ENCODE measurements at regions not wholly inside any gene's neighbourhood (a gene's known extent, or its start where the extent isn't known, plus 50 kb on each side); places are given as distances from the start of the nearest gene placed in this dataset.

DNA sequence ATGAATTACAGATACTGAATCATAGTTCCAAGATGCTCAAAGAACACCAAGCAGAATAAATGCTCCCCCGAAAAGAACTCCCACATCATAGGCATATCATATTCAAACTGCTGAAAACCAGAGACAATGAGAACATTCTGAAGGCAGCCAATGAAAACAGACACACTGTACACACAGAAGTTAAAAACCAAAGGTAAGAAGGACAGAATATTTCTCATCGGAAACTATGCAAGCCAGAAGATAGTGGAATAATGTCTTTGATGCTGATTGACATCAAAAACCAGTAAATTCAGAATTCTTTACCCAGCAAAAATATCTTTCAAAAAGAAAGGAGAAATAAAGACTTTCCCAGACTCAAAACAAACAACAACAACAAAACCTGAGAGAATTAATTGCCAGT, 73.8 kb upstream of the IRX5 start:
- Histone ChIP-seq H4K91ac (ENCODE audit: low read depth, low read length) (no peak overlapping the region), H2BK120ac (ENCODE audit: insufficient read depth, low read length, poor library complexity) (no peak overlapping the region), H3K4me2 (ENCODE audit: low read length) (no peak overlapping the region), H3K9me3 (ENCODE audit: insufficient read depth, low read depth, low read length) (no peaks in the 10 kb centered on the region), H2BK5ac (ENCODE audit: low read depth, low read length, poor library complexity) (no peak overlapping the region), H3K23ac (ENCODE audit: low read length) (no peak overlapping the region), H3K79me2 (ENCODE audit: control insufficient read depth, insufficient read depth, low read length, poor library complexity) (no peaks in the 10 kb centered on the region), H4K8ac (ENCODE audit: low read depth, low read length) (no peak overlapping the region), H4K12ac (ENCODE audit: low read depth, low read length) (no peak overlapping the region), H3K4me3 (ENCODE audit: low read depth, low read length) (no peak overlapping the region), H2AK5ac (ENCODE audit: low read length) (no peak overlapping the region), H3K4me1 (ENCODE audit: control insufficient read depth in 1 of 2, insufficient read depth in 2 of 2, low read length in 2 of 2) (no peaks in the 10 kb centered on the region), H3K36me3 (ENCODE audit: control insufficient read depth in 1 of 2, insufficient read depth in 2 of 2, low read length in 2 of 2) (no peaks in the 10 kb centered on the region), H3K18ac (ENCODE audit: low read length) (no peak overlapping the region), H3K27ac (ENCODE audit: low read depth, low read length) (no peak overlapping the region), H3K27me3 (ENCODE audit: insufficient read depth, low read length) (no peaks in the 10 kb centered on the region), H3K14ac (ENCODE audit: low read length) (no peak overlapping the region), H3K9ac (ENCODE audit: low read length) (no peak overlapping the region), H2AFZ (ENCODE audit: insufficient read depth, low read length, poor library complexity) (no peak overlapping the region), H3K79me1 (ENCODE audit: low read length) (no peaks in the 10 kb centered on the region), H2BK12ac (ENCODE audit: low read length) (no peak overlapping the region), H3K4ac (ENCODE audit: low read depth, low read length) (no peak overlapping the region)
- WGBS (ENCODE audit: extremely low coverage, insufficient coverage, insufficient read length) = no CpG with 5 or more reads among the region's 2 CpGs
- DNase-seq = no peak

DNA sequence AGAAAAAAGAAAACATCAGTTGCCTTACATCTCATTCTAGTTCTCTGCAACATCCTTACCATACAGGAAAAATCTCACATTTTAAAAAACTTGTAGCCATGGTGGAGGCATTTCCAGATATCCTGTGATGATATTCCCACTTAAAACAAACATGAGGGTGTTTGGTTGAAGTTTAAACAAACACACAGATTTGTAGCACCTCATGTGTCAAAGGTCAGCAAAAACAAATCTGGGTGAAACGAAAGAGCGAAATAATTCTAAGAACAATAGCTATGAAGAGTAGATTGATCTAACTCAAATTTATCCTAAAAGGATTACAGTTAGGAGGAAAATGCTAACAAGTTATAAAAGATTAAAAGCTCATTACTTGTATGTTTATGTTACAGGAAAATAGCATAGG, 83.1 kb upstream of the IRX5 start:
- Histone ChIP-seq H3K9me3 (ENCODE audit: insufficient read depth, low read depth, low read length) (no peaks in the 10 kb centered on the region), H4K91ac (ENCODE audit: low read depth, low read length) (no peak overlapping the region), H3K36me3 (ENCODE audit: control insufficient read depth in 1 of 2, insufficient read depth in 2 of 2, low read length in 2 of 2) (no peaks in the 10 kb centered on the region), H3K18ac (ENCODE audit: low read length) (no peak overlapping the region), H3K79me1 (ENCODE audit: low read length) (no peaks in the 10 kb centered on the region), H3K27ac (ENCODE audit: low read depth, low read length) (no peak overlapping the region), H3K14ac (ENCODE audit: low read length) (no peak overlapping the region), H3K4ac (ENCODE audit: low read depth, low read length) (no peak overlapping the region), H3K9ac (ENCODE audit: low read length) (no peak overlapping the region), H2AFZ (ENCODE audit: insufficient read depth, low read length, poor library complexity) (no peak overlapping the region), H2AK5ac (ENCODE audit: low read length) (no peak overlapping the region), H3K79me2 (ENCODE audit: control insufficient read depth, insufficient read depth, low read length, poor library complexity) (no peaks in the 10 kb centered on the region), H4K8ac (ENCODE audit: low read depth, low read length) (no peak overlapping the region), H2BK12ac (ENCODE audit: low read length) (no peak overlapping the region), H3K4me1 (ENCODE audit: control insufficient read depth in 1 of 2, insufficient read depth in 2 of 2, low read length in 2 of 2) (no peaks in the 10 kb centered on the region), H3K4me3 (ENCODE audit: low read depth, low read length) (no peak overlapping the region), H2BK5ac (ENCODE audit: low read depth, low read length, poor library complexity) (no peak overlapping the region), H3K27me3 (ENCODE audit: insufficient read depth, low read length) (no peaks in the 10 kb centered on the region), H3K23ac (ENCODE audit: low read length) (no peak overlapping the region), H3K4me2 (ENCODE audit: low read length) (no peak overlapping the region), H4K12ac (ENCODE audit: low read depth, low read length) (no peak overlapping the region), H2BK120ac (ENCODE audit: insufficient read depth, low read length, poor library complexity) (no peak overlapping the region)
- DNase-seq = no peak
- WGBS (ENCODE audit: extremely low coverage, insufficient coverage, insufficient read length) = no CpG with 5 or more reads among the region's 2 CpGs

DNA sequence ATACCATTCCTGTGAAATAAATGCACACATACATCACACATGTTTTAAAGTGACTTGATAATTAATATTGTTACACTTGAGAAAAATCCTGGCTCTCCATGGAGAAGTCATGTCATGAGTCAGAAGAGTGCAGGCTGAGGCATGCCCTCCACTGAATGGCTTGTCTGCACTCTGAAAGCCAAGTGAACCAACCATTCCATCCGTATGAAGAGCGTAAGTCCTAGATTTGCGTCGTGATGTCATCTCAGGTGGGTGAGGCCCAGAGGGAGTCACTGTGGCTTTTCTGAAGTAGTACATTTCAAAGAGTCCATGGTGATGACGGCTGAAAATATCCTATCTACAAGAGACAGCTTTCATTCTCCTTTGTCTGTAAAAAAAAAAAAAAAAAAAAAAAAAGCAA, 83.5 kb upstream of the IRX5 start:
- no peak overlapping the region for H3K18ac ChIP-seq (ENCODE audit: low read length)
- H3K9ac ChIP-seq (ENCODE audit: low read length) = no peak overlapping the region
- no peak overlapping the region for H3K27ac ChIP-seq (ENCODE audit: low read depth, low read length)
- no peak overlapping the region for H2AK5ac ChIP-seq (ENCODE audit: low read length)
- no peaks in the 10 kb centered on the region for H3K36me3 ChIP-seq (ENCODE audit: control insufficient read depth in 1 of 2, insufficient read depth in 2 of 2, low read length in 2 of 2)
- H3K4me1 ChIP-seq (ENCODE audit: control insufficient read depth in 1 of 2, insufficient read depth in 2 of 2, low read length in 2 of 2) = no peaks in the 10 kb centered on the region
- peak; percentile 49 to 64 for DNase-seq
- no peak overlapping the region for H3K4me2 ChIP-seq (ENCODE audit: low read length)
- no peaks in the 10 kb centered on the region for H3K9me3 ChIP-seq (ENCODE audit: insufficient read depth, low read depth, low read length)
- H3K14ac ChIP-seq (ENCODE audit: low read length) = no peak overlapping the region
- no peak overlapping the region for H4K8ac ChIP-seq (ENCODE audit: low read depth, low read length)
- H2BK120ac ChIP-seq (ENCODE audit: insufficient read depth, low read length, poor library complexity) = no peak overlapping the region
- H4K91ac ChIP-seq (ENCODE audit: low read depth, low read length) = no peak overlapping the region
- no peaks in the 10 kb centered on the region for H3K79me1 ChIP-seq (ENCODE audit: low read length)
- no peak overlapping the region for H3K23ac ChIP-seq (ENCODE audit: low read length)
- H4K12ac ChIP-seq (ENCODE audit: low read depth, low read length) = no peak overlapping the region
- H2BK5ac ChIP-seq (ENCODE audit: low read depth, low read length, poor library complexity) = no peak overlapping the region
- H3K4ac ChIP-seq (ENCODE audit: low read depth, low read length) = no peak overlapping the region
- H3K79me2 ChIP-seq (ENCODE audit: control insufficient read depth, insufficient read depth, low read length, poor library complexity) = no peaks in the 10 kb centered on the region
- no CpG with 5 or more reads among the region's 5 CpGs for WGBS (ENCODE audit: extremely low coverage, insufficient coverage, insufficient read length)
- H3K27me3 ChIP-seq (ENCODE audit: insufficient read depth, low read length) = no peaks in the 10 kb centered on the region
- H2AFZ ChIP-seq (ENCODE audit: insufficient read depth, low read length, poor library complexity) = no peak overlapping the region
- H2BK12ac ChIP-seq (ENCODE audit: low read length) = no peak overlapping the region
- no peak overlapping the region for H3K4me3 ChIP-seq (ENCODE audit: low read depth, low read length)

GRCh38 chr16:54846766-54847165, 83.9 kb upstream of the IRX5 start:
- H3K9ac ChIP-seq (ENCODE audit: low read length) = no peak overlapping the region
- peak in 1 of 2 donors; percentile 30 for DNase-seq
- H3K36me3 ChIP-seq (ENCODE audit: control insufficient read depth in 1 of 2, insufficient read depth in 2 of 2, low read length in 2 of 2) = no peaks in the 10 kb centered on the region
- H3K4ac ChIP-seq (ENCODE audit: low read depth, low read length) = no peak overlapping the region
- no peak overlapping the region for H4K8ac ChIP-seq (ENCODE audit: low read depth, low read length)
- H3K27ac ChIP-seq (ENCODE audit: low read depth, low read length) = no peak overlapping the region
- no peaks in the 10 kb centered on the region for H3K79me2 ChIP-seq (ENCODE audit: control insufficient read depth, insufficient read depth, low read length, poor library complexity)
- H3K23ac ChIP-seq (ENCODE audit: low read length) = no peak overlapping the region
- no peaks in the 10 kb centered on the region for H3K27me3 ChIP-seq (ENCODE audit: insufficient read depth, low read length)
- no peak overlapping the region for H3K14ac ChIP-seq (ENCODE audit: low read length)
- no CpG with 5 or more reads among the region's 4 CpGs for WGBS (ENCODE audit: extremely low coverage, insufficient coverage, insufficient read length)
- no peaks in the 10 kb centered on the region for H3K9me3 ChIP-seq (ENCODE audit: insufficient read depth, low read depth, low read length)
- no peak overlapping the region for H4K91ac ChIP-seq (ENCODE audit: low read depth, low read length)
- H2BK5ac ChIP-seq (ENCODE audit: low read depth, low read length, poor library complexity) = no peak overlapping the region
- H3K79me1 ChIP-seq (ENCODE audit: low read length) = no peaks in the 10 kb centered on the region
- no peak overlapping the region for H3K4me2 ChIP-seq (ENCODE audit: low read length)
- H3K4me3 ChIP-seq (ENCODE audit: low read depth, low read length) = no peak overlapping the region
- H2BK120ac ChIP-seq (ENCODE audit: insufficient read depth, low read length, poor library complexity) = no peak overlapping the region
- H2AFZ ChIP-seq (ENCODE audit: insufficient read depth, low read length, poor library complexity) = no peak overlapping the region
- no peak overlapping the region for H3K18ac ChIP-seq (ENCODE audit: low read length)
- H3K4me1 ChIP-seq (ENCODE audit: control insufficient read depth in 1 of 2, insufficient read depth in 2 of 2, low read length in 2 of 2) = no peaks in the 10 kb centered on the region
- no peak overlapping the region for H2BK12ac ChIP-seq (ENCODE audit: low read length)
- no peak overlapping the region for H4K12ac ChIP-seq (ENCODE audit: low read depth, low read length)
- H2AK5ac ChIP-seq (ENCODE audit: low read length) = no peak overlapping the region

- H2AFZ ChIP-seq (ENCODE audit: insufficient read depth, low read length, poor library complexity) = no peak overlapping the region
- no peaks in the 10 kb centered on the region for H3K79me1 ChIP-seq (ENCODE audit: low read length)
- no peak overlapping the region for H2BK12ac ChIP-seq (ENCODE audit: low read length)
- H3K27me3 ChIP-seq (ENCODE audit: insufficient read depth, low read length) = no peaks in the 10 kb centered on the region
- H3K9ac ChIP-seq (ENCODE audit: low read length) = no peak overlapping the region
- H2BK120ac ChIP-seq (ENCODE audit: insufficient read depth, low read length, poor library complexity) = no peak overlapping the region
- H3K4me1 ChIP-seq (ENCODE audit: control insufficient read depth in 1 of 2, insufficient read depth in 2 of 2, low read length in 2 of 2) = no peaks in the 10 kb centered on the region
- WGBS (ENCODE audit: extremely low coverage, insufficient coverage, insufficient read length) = no CpG with 5 or more reads among the region's 1 CpG
- no peak overlapping the region for H2BK5ac ChIP-seq (ENCODE audit: low read depth, low read length, poor library complexity)
- H3K4ac ChIP-seq (ENCODE audit: low read depth, low read length) = no peak overlapping the region
- no peak overlapping the region for H2AK5ac ChIP-seq (ENCODE audit: low read length)
- H4K91ac ChIP-seq (ENCODE audit: low read depth, low read length) = no peak overlapping the region
- no peak overlapping the region for H4K12ac ChIP-seq (ENCODE audit: low read depth, low read length)
- no peak overlapping the region for H3K18ac ChIP-seq (ENCODE audit: low read length)
- DNase-seq = peak; percentile 4 to 14
- H3K36me3 ChIP-seq (ENCODE audit: control insufficient read depth in 1 of 2, insufficient read depth in 2 of 2, low read length in 2 of 2) = no peaks in the 10 kb centered on the region
- H3K23ac ChIP-seq (ENCODE audit: low read length) = no peak overlapping the region
- H3K4me2 ChIP-seq (ENCODE audit: low read length) = no peak overlapping the region
- no peak overlapping the region for H4K8ac ChIP-seq (ENCODE audit: low read depth, low read length)
- no peak overlapping the region for H3K14ac ChIP-seq (ENCODE audit: low read length)
- no peak overlapping the region for H3K4me3 ChIP-seq (ENCODE audit: low read depth, low read length)
- H3K27ac ChIP-seq (ENCODE audit: low read depth, low read length) = no peak overlapping the region
- no peaks in the 10 kb centered on the region for H3K9me3 ChIP-seq (ENCODE audit: insufficient read depth, low read depth, low read length)
- H3K79me2 ChIP-seq (ENCODE audit: control insufficient read depth, insufficient read depth, low read length, poor library complexity) = no peaks in the 10 kb centered on the region
Observed at GRCh38 chr16:54843424-54843750, 87.3 kb upstream of the IRX5 start.

All from trophoblast cell (in vitro differentiated cells and primary cell).